ENCODE measurements at regions not wholly inside any gene's neighbourhood (a gene's known extent, or its start where the extent isn't known, plus 50 kb on each side); places are given as distances from the start of the nearest gene placed in this dataset.

GRCh38 chr5:136682986-136683385 lies 317.6 kb upstream of the TRPC7 start:
- 0 to 90% (median 0%) methylated on average over 1 of the region's 1 CpG; no CpG with 5 or more reads in 1 of the 4 donors for WGBS, 4 donors
- Histone ChIP-seq H3K36me3 (no peaks in the 10 kb centered on the region), H3K9me3 (peaks cover 0 to 26% (median 9%) of the 10 kb centered on the region in 12 donors), H3K27me3 (peaks cover 0 to 25% (median 0%) of the 10 kb centered on the region in 9 donors), H3K4me3 (no peak overlapping the region), H3K4me1 (no peaks in the 10 kb centered on the region), H3K27ac (no peak overlapping the region)
- DNase-seq (no peak), ATAC-seq (no peak)
- TF ChIP-seq POLR2A (IDR thresholded peaks at IDR 0.05), result no peak
- TF ChIP-seq, protein P1, sequence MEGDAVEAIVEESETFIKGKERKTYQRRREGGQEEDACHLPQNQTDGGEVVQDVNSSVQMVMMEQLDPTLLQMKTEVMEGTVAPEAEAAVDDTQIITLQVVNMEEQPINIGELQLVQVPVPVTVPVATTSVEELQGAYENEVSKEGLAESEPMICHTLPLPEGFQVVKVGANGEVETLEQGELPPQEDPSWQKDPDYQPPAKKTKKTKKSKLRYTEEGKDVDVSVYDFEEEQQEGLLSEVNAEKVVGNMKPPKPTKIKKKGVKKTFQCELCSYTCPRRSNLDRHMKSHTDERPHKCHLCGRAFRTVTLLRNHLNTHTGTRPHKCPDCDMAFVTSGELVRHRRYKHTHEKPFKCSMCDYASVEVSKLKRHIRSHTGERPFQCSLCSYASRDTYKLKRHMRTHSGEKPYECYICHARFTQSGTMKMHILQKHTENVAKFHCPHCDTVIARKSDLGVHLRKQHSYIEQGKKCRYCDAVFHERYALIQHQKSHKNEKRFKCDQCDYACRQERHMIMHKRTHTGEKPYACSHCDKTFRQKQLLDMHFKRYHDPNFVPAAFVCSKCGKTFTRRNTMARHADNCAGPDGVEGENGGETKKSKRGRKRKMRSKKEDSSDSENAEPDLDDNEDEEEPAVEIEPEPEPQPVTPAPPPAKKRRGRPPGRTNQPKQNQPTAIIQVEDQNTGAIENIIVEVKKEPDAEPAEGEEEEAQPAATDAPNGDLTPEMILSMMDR (IDR thresholded peaks at IDR 0.05), result no peak
- intact Hi-C loops (cut with DNase I), result no loop called here

DNA sequence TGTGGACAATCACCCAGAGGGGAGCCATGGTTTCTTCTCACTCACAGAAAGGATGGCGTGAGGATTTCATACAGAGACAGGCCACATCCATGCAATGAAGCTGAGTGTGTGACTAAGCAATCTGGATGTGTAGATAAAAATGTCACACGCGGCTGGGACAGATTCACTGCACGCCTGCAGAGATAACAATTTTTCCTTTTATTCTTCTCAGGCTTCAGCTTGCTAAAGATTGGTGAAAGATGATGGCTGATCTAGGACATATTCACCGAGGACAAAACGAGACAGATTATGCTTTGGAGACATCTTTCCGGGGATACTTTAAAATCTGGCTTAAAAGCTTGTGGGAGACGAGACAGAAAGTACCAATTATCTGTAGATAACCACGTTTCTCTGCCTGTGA lies 313.9 kb upstream of the TRPC7 start:
- H3K9me3 ChIP-seq, result peaks cover 0 to 5% (median 0%) of the 10 kb centered on the region in 12 donors
- no peak for TF ChIP-seq POLR2A (IDR thresholded peaks at IDR 0.05)
- TF ChIP-seq, protein P1 (IDR thresholded peaks at IDR 0.05), result no peak
- H3K36me3 ChIP-seq, result no peaks in the 10 kb centered on the region
- intact Hi-C loops (cut with DNase I), result loop anchor here in 1 of 10 donors (10.0 kb wide), 1 partner anchor 434 kb away; no protein-coding TSS in a partner anchor
- no peak overlapping the region for H3K27ac ChIP-seq
- peaks cover 0 to 3% (median 0%) of the 10 kb centered on the region in 12 donors for H3K4me1 ChIP-seq
- peaks cover 0 to 28% (median 0%) of the 10 kb centered on the region in 9 donors for H3K27me3 ChIP-seq
- WGBS, 4 donors, result 25 to 35% (median 31%) methylated on average over 9 of the region's 9 CpGs
- ATAC-seq (no peak), DNase-seq (no peak)
- H3K4me3 ChIP-seq, result no peak overlapping the region

DNA sequence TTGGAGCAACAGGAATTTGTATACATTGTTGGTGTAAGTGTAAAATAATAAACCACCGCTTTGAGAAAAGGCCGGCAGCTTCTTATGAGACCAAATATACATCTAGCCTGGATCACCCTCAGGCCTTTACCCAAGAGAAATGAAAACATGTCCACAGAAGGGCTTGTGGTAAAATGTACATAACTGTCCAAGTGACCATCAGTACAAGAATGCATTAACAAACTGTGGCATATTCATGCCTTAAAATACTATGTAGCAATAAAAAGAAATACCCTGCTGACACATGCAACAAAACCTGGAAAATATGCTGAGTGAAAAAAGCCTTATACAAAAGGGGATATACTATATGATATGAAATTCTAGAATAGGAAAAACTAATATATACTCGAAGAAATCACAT lies 311.9 kb upstream of the TRPC7 start:
- H3K4me1 ChIP-seq, result peaks cover 0 to 8% (median 0%) of the 10 kb centered on the region in 12 donors
- H3K9me3 ChIP-seq, result peaks cover 0 to 5% (median 0%) of the 10 kb centered on the region in 12 donors
- no peaks in the 10 kb centered on the region for H3K36me3 ChIP-seq
- H3K27me3 ChIP-seq, result peaks cover 0 to 28% (median 0%) of the 10 kb centered on the region in 9 donors
- intact Hi-C loops (cut with DNase I), result loop anchor here in 1 of 10 donors (10.0 kb wide), 1 partner anchor 432 kb away; no protein-coding TSS in a partner anchor
- H3K27ac ChIP-seq, result no peak overlapping the region
- ATAC-seq (no peak), DNase-seq (no peak)
- TF ChIP-seq, protein P1 (IDR thresholded peaks at IDR 0.05), result no peak
- no peak for TF ChIP-seq POLR2A (IDR thresholded peaks at IDR 0.05)
- 78 to 87% (median 83%) methylated on average over 3 of the region's 3 CpGs for WGBS, 4 donors
- H3K4me3 ChIP-seq, result no peak overlapping the region

DNA sequence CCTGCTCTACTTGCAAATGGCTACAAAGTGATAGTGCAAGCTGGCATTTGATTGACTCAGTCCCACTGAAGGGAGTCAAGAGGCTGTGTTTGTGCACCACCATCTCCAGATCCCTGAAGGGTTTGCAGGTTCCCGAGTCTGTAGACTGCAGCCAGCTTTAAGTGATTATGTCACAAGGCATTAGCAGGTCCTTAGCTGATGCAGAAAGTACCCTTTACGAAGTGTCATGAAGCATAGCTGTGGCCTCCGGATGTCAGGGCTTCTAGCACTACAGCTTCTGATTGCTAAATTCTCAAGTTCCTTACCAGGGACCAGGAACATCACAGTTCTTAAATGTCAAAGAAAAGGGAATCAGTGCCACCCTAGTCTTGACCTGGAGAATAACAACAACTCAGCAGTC lies 311.3 kb upstream of the TRPC7 start:
- no peak overlapping the region for H3K4me3 ChIP-seq
- H3K36me3 ChIP-seq, result no peaks in the 10 kb centered on the region
- no peak for DNase-seq
- intact Hi-C loops (cut with DNase I), result loop anchor here in 1 of 10 donors (10.0 kb wide), 1 partner anchor 432 kb away; no protein-coding TSS in a partner anchor
- peaks cover 0 to 22% (median 0%) of the 10 kb centered on the region in 9 donors for H3K27me3 ChIP-seq
- TF ChIP-seq POLR2A (IDR thresholded peaks at IDR 0.05), result no peak
- TF ChIP-seq, protein P1 (IDR thresholded peaks at IDR 0.05), result no peak
- peaks cover 0 to 8% (median 0%) of the 10 kb centered on the region in 12 donors for H3K4me1 ChIP-seq
- WGBS, 4 donors, result 59 to 68% (median 62%) methylated on average over 3 of the region's 3 CpGs
- H3K9me3 ChIP-seq, result peaks cover 0 to 5% (median 0%) of the 10 kb centered on the region in 12 donors
- no peak for ATAC-seq
- H3K27ac ChIP-seq, result no peak overlapping the region
